ENCODE measurements at regions not wholly inside any gene's neighbourhood (a gene's known extent, or its start where the extent isn't known, plus 50 kb on each side); places are given as distances from the start of the nearest gene placed in this dataset.

DNA sequence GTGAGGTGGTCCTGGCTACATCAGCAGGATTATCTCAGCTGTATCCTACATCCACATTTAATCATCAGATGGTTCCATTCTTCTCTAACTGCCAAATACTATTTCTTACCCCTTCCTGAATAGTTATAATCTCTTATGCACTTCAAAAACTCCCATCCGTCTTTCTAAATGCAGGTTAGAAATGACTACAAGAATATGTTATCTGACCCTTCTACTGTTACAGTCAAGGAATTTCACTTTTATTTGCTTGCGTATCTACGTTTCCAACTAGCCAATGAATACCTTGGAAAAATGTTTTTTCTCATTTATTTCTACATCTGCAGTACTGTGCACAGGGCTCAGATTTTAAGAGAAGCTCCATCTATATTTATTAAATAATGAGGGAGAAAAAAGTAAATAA lies 709.9 kb downstream of the KCNT2 start:
- TF ChIP-seq, protein P1, sequence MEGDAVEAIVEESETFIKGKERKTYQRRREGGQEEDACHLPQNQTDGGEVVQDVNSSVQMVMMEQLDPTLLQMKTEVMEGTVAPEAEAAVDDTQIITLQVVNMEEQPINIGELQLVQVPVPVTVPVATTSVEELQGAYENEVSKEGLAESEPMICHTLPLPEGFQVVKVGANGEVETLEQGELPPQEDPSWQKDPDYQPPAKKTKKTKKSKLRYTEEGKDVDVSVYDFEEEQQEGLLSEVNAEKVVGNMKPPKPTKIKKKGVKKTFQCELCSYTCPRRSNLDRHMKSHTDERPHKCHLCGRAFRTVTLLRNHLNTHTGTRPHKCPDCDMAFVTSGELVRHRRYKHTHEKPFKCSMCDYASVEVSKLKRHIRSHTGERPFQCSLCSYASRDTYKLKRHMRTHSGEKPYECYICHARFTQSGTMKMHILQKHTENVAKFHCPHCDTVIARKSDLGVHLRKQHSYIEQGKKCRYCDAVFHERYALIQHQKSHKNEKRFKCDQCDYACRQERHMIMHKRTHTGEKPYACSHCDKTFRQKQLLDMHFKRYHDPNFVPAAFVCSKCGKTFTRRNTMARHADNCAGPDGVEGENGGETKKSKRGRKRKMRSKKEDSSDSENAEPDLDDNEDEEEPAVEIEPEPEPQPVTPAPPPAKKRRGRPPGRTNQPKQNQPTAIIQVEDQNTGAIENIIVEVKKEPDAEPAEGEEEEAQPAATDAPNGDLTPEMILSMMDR (IDR thresholded peaks at IDR 0.05; ENCODE audit: low read depth, low read length, poor library complexity, severe bottlenecking), result no peak
- no peak for TF ChIP-seq EZH2phosphoT487 (IDR thresholded peaks at IDR 0.05; ENCODE audit: borderline replicate concordance, low read length)
